Lower lobe of right lung (tissue), 2 donors: ENCODE measurements at regions not wholly inside any gene's neighbourhood (a gene's known extent, or its start where the extent isn't known, plus 50 kb on each side); places are given as distances from the start of the nearest gene placed in this dataset.

Source experiments
- ATAC-seq, 2 donors: fragments of 200-7000 bp; cut with Tn5 transposase; one replicate each; pipeline ENCODE4 v1.9.1; 2020 to 2022; ENCODE audit warnings: mild to moderate bottlenecking in 2 of 2, moderate library complexity in 2 of 2
- DNase-seq: peaks from one replicate; pipeline ENCODE4 v3.0.0-alpha.2; 2020
- H3K27ac ChIP-seq: fragments of 200-600 bp; one replicate; pipeline ENCODE4 v1.8.0; 2022
- H3K27me3 ChIP-seq: fragments of 200-600 bp; one replicate; pipeline ENCODE4 v1.8.0; 2022; ENCODE audit warnings: low read depth
- H3K36me3 ChIP-seq: fragments of 200-600 bp; one replicate; pipeline ENCODE4 v1.8.0; 2022; ENCODE audit warnings: mild to moderate bottlenecking
- H3K4me1 ChIP-seq: fragments of 200-600 bp; one replicate; pipeline ENCODE4 v1.8.0; 2022
- H3K4me3 ChIP-seq: fragments of 200-600 bp; one replicate; pipeline ENCODE4 v1.8.0; 2022; ENCODE audit warnings: mild to moderate bottlenecking
- H3K9me3 ChIP-seq: fragments of 200-600 bp; one replicate; pipeline ENCODE4 v1.8.0; 2022
- intact Hi-C: fragments of 100-400 bp; cut with DNase I; formaldehyde crosslinking; loops from one replicate; pipeline ENCODE4 v1.11.0; 2022
- TF ChIP-seq, protein P1 (sequence below): fragments of 200-600 bp; IDR thresholded peaks from one replicate; pipeline ENCODE4 v1.8.0; 2022; ENCODE audit warnings: antibody characterized with exemption, mild to moderate bottlenecking
- donor health status: DM: no; HTN: yes; CAD: no; lungs with severe emphysema.

DNA sequence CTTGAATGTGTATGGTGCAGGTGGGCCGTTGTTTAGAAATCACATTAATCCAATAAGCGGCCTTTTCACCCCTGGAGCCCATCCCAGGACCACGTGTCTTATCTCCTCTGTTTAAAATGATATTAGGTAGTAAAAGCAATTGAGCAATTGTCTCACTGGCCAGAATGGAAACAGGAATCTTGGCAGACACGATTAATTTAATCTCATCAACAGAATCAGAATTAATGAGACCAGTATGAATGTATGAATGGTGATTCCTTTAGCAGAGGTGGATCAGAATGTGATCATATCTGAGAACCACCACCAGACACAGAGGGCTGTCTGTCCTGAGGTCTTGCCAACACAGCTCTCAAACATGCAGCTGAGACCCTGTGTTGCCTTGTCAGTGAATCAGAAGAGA, 1591.4 kb downstream of the REEP3 start:
- no peaks in the 10 kb centered on the region for H3K9me3 ChIP-seq
- no peaks in the 10 kb centered on the region for H3K36me3 ChIP-seq
- TF ChIP-seq, protein P1, sequence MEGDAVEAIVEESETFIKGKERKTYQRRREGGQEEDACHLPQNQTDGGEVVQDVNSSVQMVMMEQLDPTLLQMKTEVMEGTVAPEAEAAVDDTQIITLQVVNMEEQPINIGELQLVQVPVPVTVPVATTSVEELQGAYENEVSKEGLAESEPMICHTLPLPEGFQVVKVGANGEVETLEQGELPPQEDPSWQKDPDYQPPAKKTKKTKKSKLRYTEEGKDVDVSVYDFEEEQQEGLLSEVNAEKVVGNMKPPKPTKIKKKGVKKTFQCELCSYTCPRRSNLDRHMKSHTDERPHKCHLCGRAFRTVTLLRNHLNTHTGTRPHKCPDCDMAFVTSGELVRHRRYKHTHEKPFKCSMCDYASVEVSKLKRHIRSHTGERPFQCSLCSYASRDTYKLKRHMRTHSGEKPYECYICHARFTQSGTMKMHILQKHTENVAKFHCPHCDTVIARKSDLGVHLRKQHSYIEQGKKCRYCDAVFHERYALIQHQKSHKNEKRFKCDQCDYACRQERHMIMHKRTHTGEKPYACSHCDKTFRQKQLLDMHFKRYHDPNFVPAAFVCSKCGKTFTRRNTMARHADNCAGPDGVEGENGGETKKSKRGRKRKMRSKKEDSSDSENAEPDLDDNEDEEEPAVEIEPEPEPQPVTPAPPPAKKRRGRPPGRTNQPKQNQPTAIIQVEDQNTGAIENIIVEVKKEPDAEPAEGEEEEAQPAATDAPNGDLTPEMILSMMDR = no peak
- DNase-seq = no peak
- H3K27ac ChIP-seq = no peak overlapping the region
- intact Hi-C loops = no loop called here
- H3K4me1 ChIP-seq = no peaks in the 10 kb centered on the region
- no peaks in the 10 kb centered on the region for H3K27me3 ChIP-seq
- ATAC-seq = no peak
- no peak overlapping the region for H3K4me3 ChIP-seq

DNA sequence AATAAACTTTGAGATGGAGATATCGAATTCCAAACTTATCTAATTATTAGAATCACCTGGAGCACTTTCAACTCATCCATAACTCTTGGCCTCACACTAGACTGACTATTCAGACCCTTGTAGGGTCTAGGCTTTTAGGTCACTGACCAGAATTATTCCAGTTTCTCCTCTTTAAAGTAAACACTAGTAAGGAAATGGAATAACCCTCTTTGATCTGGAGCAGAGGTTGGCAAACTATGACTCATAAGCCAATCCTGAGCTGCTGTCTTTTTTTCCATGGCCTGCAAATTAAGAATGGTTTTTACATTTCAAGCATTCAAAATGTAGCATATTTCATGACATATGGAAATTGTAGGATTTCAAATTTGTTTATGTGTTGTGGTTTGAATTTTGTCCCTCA, 1601.9 kb downstream of the REEP3 start:
- intact Hi-C loops = no loop called here
- H3K9me3 ChIP-seq = no peaks in the 10 kb centered on the region

GRCh38 chr10:65125212-65125611, 1604.0 kb downstream of the REEP3 start:
- ATAC-seq (no peak), DNase-seq (no peak)
- intact Hi-C loops = no loop called here
- Histone ChIP-seq H3K4me1 (no peaks in the 10 kb centered on the region), H3K9me3 (no peaks in the 10 kb centered on the region), H3K27me3 (no peaks in the 10 kb centered on the region), H3K4me3 (no peak overlapping the region), H3K36me3 (no peaks in the 10 kb centered on the region), H3K27ac (no peak overlapping the region)
- TF ChIP-seq, protein P1 = no peak

More for the DNA sequence above, 1601.9 kb downstream of the REEP3 start:
- no peaks in the 10 kb centered on the region for H3K4me1 ChIP-seq
- DNase-seq = no peak
- H3K36me3 ChIP-seq = no peaks in the 10 kb centered on the region
- H3K4me3 ChIP-seq = no peak overlapping the region
- no peaks in the 10 kb centered on the region for H3K27me3 ChIP-seq
- ATAC-seq = no peak
- TF ChIP-seq, protein P1 = no peak
- H3K27ac ChIP-seq = no peak overlapping the region

GRCh38 chr10:65126288-65126687, 1605.1 kb downstream of the REEP3 start:
- H3K4me3 ChIP-seq = no peak overlapping the region
- TF ChIP-seq, protein P1 = no peak
- no peaks in the 10 kb centered on the region for H3K4me1 ChIP-seq
- ATAC-seq (no peak), DNase-seq (no peak)
- H3K9me3 ChIP-seq = no peaks in the 10 kb centered on the region
- intact Hi-C loops = no loop called here
- H3K27me3 ChIP-seq = no peaks in the 10 kb centered on the region
- H3K27ac ChIP-seq = no peak overlapping the region
- no peaks in the 10 kb centered on the region for H3K36me3 ChIP-seq

- Histone ChIP-seq H3K4me3 (no peak overlapping the region), H3K27me3 (no peaks in the 10 kb centered on the region), H3K9me3 (no peaks in the 10 kb centered on the region), H3K36me3 (no peaks in the 10 kb centered on the region), H3K4me1 (no peaks in the 10 kb centered on the region), H3K27ac (no peak overlapping the region)
- DNase-seq = no peak
- intact Hi-C loops = no loop called here
- no peak for ATAC-seq
- TF ChIP-seq, protein P1 = no peak
Measured at GRCh38 chr10:65128277-65128676, 1607.1 kb downstream of the REEP3 start.
